ENCODE measurements at regions not wholly inside any gene's neighbourhood (a gene's known extent, or its start where the extent isn't known, plus 50 kb on each side); places are given as distances from the start of the nearest gene placed in this dataset.
"Not testable (repeated sequence)": the region's sequence is repeated elsewhere in the genome, so short reads cannot be mapped to it uniquely, and the experiment has no call there.

DNA sequence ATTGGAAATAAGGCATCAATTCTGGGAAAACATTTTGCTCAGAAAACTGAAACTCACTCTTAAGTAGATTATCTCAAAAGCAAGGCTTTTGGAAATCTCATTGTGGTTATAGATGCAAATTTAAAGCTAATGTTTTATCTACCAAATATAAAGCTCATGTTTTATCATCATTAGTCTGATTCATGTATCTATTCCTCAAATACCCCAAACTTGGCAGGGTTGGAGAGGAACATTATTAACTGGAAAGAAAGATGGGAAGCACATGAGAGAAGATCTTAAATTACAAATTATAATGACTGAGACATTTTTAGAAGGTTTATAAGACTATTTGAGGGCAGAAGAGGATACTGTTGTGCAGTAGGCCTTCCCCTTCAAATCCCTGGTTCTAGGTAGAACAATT, 137.3 kb upstream of the TGFBR2 start:
- no peak for DNase-seq (ENCODE audit: low read depth)

DNA sequence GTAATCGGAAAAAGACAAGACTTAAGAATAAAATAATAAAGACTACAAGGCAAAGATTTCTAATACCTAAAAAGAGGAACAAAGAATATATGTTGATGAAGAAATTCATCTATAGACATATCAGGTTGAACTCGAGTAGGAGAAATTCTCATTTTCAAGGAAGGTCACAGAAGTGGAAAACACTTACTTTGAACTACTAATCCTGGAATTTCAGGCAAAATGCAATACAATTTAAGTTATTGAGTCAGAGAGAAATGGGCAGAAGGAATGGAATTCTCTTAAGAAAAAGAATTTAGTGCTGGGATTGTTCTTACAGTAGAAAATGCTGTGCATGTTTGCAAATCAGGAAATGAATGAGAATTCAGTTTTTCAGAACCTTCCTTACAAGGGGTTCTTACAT, 135.9 kb upstream of the TGFBR2 start:
- peak; percentile 57 for DNase-seq (ENCODE audit: low read depth)

DNA sequence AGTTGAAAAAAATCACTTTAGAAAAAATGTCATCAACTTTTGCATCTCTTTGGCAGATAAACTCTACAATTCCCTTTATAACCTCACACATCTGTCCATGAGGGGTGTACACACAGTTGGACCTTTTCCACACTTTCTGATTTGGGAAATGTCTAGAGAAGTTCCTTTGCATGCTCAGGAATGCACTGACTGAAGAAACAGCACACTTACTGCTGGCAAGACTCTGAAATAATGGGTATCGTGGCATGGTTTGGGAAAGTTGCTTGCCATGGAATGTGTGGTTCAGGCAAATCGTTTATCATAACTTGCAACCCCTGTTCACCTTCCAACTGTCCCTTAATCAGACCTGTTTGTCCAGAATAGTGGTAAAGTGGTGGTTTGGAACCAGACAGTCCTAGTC, 135.3 kb upstream of the TGFBR2 start:
- DNase-seq (ENCODE audit: low read depth) = peak; percentile 62

DNA sequence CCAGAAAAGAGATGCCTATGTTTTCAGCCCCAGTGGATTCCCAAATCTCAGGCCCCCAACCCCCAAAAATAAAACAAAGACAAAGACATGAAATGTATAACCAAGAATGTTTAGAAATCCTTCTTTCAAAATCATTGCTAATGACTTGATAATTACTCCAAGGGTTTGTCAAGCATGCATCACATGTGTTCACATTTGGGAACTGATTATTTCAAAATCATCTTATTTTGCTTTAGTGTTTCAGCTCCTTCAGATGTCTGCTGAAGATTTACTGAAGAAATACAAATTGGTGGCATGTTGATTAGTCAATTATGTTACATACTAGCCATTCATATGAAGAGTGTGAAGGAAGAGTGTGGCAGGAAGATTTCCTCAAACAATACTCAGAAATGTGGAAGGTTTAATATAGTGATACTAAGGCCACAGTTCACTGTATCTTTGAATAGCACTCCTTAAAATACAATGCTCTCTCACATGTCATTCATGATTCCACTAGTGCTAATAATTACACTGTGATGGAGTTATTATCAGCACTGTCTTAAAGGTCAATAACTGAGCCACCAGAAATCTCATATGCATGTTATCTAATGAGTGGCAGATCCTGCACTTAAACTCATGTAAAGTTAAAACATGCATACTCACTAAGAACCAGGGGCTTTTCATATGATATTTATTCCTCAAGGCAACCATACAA, 134.5 kb upstream of the TGFBR2 start:
- no peak for DNase-seq (ENCODE audit: low read depth)

DNA sequence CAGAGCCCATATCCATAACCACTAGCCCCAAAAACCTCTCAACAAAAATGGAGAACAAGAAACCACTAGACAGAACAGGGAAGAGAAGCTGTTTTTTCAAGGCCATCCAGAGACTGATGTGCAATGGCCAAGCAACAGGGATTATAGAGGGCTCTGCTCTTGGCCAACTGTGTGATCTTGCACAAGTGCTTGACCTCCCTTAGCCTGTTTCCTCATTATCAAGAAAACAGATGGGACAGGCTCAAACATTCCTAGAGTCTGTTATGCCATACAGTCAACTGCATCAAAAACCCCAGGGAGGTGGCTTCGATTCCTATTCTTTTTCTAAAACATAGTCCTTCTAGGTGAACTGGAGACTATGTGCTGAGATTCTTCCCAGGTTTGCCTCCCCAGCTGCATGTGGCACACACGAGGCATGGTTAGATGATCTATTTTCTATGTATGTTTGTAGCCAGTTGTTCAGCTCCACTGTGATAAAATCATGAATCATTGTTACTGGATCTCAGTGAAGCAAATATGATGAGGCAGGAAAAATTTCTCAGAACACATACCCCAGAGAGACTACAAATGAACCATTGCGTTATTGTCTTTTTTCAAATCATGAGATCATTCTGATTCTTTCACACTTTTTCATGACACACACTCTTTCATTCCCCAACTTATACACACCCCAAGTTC, 132.9 kb upstream of the TGFBR2 start:
- DNase-seq (ENCODE audit: low read depth) = peak; percentile 49

DNA sequence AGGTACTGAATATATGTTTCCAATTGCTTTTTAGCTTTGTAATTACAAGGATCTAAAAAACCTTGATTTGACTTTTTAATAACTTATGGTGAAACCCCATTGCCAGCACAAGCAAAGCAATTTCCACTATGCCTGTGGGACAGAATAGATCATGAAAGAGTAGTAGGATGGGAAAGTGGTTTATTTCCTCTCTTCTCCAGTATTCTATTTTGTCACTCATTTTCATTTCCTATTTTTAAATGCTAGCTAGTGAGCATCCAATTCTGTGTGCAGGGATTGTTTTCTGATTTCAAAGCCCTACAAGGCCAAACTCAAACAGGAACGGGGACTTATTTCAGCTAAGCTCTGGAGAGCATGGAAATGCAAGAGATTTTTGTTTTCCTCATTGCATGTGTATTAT, 132.0 kb upstream of the TGFBR2 start:
- no peak for DNase-seq (ENCODE audit: low read depth)

DNA sequence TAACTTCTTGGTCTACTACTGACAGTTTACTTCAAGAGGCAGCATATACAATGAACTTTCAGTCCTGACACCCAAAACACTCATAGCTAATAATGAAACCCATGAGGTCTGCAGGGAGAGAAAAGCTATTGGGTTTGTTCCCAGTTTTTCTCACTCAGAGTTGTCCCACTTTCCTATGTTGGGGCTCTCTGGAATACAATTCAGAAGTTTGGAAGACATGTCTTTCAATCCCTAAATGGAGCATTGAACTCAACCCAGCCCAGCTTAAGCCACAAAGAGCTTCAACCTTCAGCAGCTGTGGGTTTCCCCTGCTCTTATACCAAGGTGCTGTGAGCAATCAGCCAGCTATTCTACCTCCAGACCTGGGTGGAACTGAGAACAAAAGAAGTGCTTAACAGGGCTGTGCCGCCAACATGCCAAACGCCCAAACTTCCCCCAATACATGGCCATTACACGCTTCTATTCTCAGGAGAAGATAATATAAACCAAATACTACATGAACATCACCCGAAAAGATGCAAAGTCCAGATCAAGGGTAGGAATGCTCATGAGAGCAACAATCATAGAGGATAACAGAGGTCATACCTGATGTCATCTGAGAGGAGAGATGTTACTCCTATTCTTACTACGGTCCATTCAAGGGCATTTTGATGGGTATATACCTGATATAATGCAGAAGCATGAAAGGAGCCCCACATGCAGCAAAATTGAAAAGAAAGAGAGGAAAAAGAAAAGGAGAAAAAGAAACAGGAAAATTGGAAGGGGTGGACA, 131.2 kb upstream of the TGFBR2 start:
- DNase-seq (ENCODE audit: low read depth) = no peak

DNA sequence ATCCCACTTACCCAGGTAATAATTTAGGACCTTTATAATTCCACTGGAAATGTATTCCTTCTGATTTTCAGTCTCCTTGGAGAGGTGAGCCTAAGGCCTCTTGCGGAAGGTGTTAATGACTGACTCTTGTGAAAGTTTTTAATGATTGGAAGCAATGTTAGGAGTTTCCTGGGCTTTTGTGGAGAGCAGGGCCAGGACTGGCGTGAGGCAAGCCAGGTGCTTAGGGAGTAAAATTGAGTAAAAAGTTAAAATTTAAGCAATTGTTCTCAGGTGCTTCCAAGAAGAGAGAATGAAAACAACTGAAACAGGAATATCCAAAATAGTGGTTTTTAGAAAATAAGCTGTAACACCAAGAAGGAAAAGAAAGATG, 130.6 kb upstream of the TGFBR2 start:
- DNase-seq (ENCODE audit: low read depth) = no peak

DNA sequence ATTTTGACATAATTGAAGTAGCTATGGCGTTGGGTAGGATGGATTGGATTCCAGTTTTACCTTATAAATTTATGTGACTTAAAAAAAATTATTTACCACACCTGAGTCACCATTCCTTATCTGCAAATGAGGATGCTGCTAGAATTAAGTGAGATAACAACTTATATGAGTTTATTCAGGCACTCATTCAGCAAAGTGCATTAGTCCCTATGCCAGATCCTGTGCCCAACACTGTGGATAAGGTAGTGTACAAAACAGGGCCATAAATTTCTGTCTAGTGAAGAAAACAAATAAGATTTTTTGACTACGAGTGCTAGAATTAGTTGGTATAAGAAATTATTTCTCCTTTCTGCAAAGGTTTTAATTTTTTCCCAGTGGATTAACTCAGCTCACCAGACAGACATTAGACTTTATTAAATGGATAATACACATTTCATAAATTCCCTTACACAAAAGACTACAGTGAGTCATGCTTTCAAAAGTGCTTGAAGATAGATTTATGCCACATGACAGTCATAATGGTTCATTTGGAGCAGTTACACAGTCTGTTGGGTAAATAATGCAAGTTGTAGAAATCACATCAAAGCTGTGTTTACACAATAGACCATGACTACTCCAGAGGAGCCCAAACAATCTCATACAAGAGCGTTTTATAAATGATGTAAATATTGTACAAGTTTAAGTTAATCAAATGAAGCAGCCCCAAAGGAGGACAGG, 129.9 kb upstream of the TGFBR2 start:
- peak; percentile 43 for DNase-seq (ENCODE audit: low read depth)

DNA sequence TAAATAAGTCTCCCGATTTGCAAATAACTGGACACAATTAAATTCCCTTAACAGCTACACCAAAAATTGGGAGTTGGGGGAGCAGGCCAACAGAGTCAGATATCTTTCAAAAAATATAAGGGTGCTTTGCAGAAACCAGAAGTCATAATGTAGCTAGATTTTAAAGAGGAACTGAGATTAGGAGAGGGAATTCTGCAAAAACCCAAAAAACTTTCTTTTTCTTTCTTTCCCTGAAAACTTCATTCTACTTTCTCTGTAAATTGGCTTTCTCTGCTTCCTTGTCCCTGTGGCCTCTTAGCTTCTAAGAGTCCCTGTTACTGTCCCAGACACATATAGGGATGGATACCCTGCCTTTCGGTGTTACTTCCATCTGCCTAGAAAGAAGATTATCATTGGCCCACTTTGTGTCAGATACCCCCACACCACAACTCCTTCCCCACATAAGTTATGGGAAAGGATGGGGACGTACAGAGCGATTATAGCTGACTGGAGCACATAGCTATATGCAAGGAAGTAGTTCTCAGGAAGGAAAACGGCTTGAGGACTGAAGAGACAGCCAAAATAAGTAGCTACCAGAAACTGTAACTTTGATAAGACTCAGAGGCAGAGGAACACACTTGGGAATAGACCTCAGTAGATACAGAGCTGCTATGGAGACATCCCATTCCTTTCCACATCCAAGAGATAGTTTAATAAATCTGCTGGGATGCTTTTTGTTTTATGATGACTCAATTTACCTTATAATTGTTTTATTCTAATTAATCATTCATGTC, 129.1 kb upstream of the TGFBR2 start:
- no peak for DNase-seq (ENCODE audit: low read depth)

DNA sequence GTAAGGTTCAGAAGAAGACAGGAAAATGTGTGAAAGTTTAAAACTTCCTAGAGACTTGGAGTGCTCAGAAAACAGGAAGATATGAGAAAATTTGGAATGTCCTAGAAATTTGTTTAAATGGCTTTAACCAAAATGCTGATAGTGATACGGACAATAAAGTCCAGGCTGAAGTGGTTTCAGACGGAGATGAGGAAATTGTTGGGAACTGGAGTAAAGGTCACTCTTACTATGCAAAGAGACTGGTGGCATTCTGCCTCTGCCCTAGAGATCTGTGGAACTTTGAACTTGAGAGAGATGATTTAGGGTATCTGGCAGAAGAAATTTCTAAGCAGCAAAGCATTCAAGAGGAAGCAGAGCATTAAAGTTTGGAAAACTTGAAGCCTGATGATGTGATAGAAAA, 126.7 kb upstream of the TGFBR2 start:
- DNase-seq (ENCODE audit: low read depth) = not testable (repeated sequence)

DNA sequence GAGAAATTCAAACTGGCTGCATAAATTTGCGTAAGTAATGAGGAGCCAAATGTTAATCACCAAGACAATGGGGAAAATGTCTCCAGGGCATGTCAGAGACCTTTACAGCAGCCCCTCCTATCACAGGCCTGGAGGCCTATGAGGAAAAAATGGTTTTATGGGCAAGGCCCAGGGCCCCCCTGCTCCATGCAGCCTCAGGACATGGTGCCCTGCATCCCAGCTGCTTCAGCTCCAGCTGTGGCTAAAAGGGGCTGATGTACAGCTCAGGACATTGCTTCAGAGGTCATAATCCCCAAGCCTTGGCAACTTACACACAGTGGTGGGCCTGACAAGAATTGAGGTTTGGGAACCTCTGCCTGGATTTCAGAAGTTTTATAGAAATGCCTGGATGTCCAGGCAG, 126.2 kb upstream of the TGFBR2 start:
- DNase-seq (ENCODE audit: low read depth) = not testable (repeated sequence)

DNA sequence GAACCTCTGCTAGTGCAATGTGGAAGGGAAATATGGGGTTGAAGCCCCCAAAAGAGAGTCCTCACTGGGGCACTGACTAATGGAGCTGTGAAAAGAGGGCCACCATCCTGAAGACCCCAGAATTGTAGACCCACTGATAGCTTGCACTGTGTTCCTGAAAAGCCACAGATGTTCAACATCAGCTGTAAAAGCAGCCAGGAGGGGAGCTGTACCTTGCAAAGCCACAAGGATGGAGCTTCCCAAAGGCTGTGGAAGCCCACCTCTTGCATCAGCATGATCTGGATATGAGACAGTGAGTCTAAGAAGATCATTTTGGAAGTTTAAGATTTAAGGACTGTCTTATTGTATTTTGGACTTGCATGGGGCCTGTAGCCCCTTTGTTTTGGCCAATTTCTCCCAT, 125.8 kb upstream of the TGFBR2 start:
- DNase-seq (ENCODE audit: low read depth) = no peak

DNA sequence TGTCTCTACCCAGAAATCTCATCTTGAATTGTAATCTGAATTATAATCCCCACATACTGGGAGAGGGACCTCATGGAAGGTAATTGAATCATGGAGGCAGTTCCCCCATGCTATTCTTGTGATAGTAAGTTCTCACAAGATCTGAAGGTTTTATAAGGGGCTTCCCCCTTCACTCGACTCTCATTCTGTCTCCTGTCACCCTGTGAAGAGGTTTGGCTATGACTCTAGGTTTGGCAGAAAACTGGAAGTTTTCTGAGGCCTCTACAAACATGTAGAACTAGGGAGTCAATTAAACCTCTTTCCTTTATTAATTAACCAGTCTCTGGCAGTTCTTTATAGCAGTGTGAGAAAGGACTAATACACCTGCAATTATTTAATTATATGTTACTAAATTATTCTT, 125.2 kb upstream of the TGFBR2 start:
- no peak for DNase-seq (ENCODE audit: low read depth)

DNA sequence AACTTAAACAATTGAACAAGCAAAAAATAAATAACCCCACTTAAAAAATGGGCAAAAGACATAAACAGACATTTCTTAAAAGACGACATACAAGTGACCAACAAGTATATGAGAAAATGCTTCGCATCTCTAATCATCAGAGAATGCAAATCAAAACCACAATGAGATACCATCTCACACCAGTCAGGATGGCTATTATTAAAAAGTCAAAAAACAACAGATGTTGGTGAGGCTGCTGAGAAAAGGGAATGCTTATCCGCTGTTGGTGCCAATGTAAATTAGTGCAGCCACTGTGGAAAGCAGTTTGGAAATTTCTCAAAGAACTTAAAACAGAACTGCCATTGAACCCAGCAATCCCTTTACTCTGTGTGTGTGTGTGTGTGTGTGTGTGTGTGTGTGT, 122.2 kb upstream of the TGFBR2 start:
- DNase-seq (ENCODE audit: low read depth) = peak; percentile 76

DNA sequence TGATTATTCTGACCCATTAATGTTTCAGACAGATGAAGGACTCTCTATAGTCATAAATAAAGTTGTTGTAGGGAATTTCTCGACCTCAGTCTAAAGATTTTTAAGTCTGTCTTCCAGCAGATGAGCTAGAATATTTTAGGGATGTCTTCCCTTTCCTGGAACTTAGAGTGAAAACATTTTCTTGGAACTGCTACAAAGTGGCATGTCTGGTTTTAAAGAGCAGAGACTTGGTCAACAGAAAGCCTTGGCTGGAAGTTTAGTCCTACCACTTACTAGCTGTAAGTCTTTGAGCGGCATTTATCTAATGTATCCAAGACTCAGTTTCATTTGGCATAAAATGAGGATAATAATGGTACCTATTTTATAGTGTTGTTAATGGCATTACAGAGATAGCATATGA, 120.0 kb upstream of the TGFBR2 start:
- DNase-seq (ENCODE audit: low read depth) = no peak

DNA sequence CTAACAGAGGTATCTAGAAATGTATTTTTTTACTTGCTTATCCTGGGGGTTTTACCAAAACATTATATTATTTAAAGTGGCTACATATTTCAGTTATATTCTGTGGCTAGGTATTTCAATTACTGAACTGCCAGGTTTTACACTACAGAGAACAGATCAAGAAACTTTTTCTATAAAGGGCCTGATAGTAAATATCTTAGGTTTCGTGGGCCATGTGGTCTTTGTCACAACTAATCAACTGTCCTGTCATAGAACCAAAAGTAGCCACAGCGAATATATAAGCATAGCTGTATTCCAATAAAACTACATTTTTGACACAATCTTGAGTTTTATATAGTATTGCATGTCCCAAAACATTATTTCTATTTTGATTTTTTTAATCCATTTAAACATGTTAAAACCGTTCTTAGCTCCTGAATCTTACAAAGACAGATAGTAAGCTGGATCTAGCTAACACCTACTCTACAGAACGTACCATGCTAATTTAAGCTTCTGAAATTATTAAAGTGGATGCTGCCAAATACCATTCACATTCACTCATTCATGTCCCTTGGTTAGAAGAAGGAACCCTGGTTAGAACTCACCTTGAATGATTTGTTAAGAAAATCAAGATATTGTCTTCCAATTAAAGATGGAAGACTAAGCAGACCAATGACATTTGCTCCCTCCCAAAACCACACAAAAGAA, 118.2 kb upstream of the TGFBR2 start:
- DNase-seq (ENCODE audit: low read depth) = no peak

DNA sequence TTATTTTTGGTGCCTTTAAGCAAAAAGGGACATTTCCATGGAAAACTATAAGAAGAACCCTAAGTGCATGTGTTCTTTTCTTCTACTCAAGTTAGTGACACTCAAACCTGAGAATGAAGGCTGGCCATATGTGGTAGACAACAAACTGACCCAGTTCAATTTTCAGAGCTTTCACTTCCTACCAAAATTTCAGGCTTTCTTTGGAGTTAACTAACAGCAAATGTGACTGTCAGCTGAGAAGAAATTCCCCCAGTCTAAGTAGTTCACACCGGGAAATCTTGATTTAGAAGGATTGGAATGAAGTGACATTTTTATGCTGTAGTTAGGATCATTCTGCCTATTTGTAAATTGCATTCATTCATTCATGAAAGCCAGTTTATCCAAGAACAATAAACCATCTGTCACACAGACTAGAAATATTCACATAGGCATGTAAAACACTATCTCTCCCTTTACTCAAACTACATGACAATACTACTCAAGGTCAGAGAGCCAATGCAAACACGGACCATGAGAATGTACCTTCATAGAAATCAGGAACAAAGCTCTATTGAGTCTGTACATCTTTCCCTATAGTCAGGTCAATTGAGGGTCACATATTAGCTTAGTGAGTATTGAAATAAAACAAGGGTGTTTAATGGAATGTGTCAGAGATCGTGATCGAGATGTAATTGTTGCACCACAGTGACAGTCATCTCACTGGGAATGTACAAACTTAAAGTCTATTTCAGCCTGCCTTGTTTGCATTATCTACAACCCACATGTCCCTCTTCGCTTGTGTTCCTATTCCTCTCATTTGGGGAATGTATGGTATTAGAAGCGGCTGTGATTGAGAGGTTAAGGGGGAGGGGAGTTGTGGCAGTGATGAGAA, 113.8 kb upstream of the TGFBR2 start:
- DNase-seq (ENCODE audit: low read depth) = peak; percentile 68

DNA sequence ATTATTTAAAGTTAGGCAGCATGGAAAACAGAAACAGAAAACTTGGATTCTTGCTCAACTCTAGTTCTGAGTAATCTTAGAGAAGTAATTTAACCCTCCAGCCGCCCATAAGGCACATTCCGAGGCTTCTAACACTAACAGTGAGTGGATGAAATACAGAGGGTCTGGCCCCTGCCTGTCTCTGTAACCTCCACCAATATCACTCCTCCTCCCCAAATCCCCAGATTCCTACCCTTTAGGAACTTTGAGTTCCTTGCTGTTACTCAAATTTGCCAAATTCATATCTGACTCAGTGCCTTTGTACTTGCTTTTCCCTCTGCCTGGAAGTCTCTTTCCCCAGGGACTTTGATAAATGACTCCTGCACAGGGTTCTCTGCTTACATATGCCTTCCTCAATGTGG, 112.5 kb upstream of the TGFBR2 start:
- DNase-seq (ENCODE audit: low read depth) = peak; percentile 70
